ENCODE measurements at regions not wholly inside any gene's neighbourhood (a gene's known extent, or its start where the extent isn't known, plus 50 kb on each side); places are given as distances from the start of the nearest gene placed in this dataset.

DNA sequence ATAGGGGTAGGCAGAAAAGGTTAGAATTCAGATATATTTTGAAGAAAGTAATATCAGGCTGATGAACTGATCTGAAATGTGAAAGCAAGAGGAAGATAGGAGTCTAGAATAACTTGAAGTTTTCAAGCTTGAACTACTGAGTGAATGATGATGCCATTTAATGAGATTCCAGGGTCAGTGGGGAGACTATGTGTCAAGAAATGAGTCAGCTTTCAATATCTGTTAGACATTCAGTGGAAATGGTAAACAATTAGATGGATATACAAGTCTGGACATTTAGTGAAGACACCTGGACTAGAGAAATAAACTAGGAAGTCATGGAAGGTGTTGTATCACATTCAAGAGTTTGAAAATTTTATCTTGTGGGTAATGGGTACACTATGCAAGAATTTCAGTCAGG lies 326.9 kb downstream of the FSIP2 start:
- no peak for TF ChIP-seq POLR2A (IDR thresholded peaks at IDR 0.05; ENCODE audit: low read length)
- TF ChIP-seq GATA1 (IDR thresholded peaks at IDR 0.05; ENCODE audit: low read depth, low read length) = no peak
